HCT116 (cell line): ENCODE measurements at regions not wholly inside any gene's neighbourhood (a gene's known extent, or its start where the extent isn't known, plus 50 kb on each side); places are given as distances from the start of the nearest gene placed in this dataset.

Source experiments
- CTCF ChIP-seq, 3 experiments: fragments of 200-600 bp in 1 of 3; sonication (generic) in 1 of 3; IDR thresholded peaks in 2 of 3; conservative IDR thresholded peaks in 1 of 3; 2 replicates each; pipeline ENCODE4 v1.5.1; 2012 to 2017; ENCODE audit warnings: low read depth in 2 of 3, low read length in 2 of 3, antibody characterized with exemption in 1 of 3, borderline replicate concordance in 1 of 3, control low read depth in 1 of 3, mild to moderate bottlenecking in 1 of 3, mixed read lengths in 1 of 3, mixed run types in 1 of 3, moderate library complexity in 1 of 3; ENCODE audit not compliant: insufficient read depth in 1 of 3
- EZH2 ChIP-seq: fragments of 200-600 bp; sonication (generic); IDR thresholded peaks from 2 replicates; pipeline ENCODE4 v1.6.1; 2017; ENCODE audit warnings: antibody characterized with exemption, mixed run types
- TF ChIP-seq, protein P1 (sequence below): IDR thresholded peaks from 2 replicates; pipeline ENCODE4 v1.6.1; 2011; ENCODE audit warnings: mild to moderate bottlenecking, low read length, moderate library complexity; ENCODE audit not compliant: insufficient replicate concordance; ENCODE audit errors: extremely low read depth

- TF ChIP-seq CTCF (IDR thresholded peaks at IDR 0.05 in 2 of 3, conservative IDR thresholded peaks at IDR 0.05 in 1 of 3; ENCODE audit: borderline replicate concordance in 1 of 3, insufficient read depth in 1 of 3, low read depth in 2 of 3, low read length in 2 of 3) (no peak), EZH2 (no peak)
- TF ChIP-seq, protein P1, sequence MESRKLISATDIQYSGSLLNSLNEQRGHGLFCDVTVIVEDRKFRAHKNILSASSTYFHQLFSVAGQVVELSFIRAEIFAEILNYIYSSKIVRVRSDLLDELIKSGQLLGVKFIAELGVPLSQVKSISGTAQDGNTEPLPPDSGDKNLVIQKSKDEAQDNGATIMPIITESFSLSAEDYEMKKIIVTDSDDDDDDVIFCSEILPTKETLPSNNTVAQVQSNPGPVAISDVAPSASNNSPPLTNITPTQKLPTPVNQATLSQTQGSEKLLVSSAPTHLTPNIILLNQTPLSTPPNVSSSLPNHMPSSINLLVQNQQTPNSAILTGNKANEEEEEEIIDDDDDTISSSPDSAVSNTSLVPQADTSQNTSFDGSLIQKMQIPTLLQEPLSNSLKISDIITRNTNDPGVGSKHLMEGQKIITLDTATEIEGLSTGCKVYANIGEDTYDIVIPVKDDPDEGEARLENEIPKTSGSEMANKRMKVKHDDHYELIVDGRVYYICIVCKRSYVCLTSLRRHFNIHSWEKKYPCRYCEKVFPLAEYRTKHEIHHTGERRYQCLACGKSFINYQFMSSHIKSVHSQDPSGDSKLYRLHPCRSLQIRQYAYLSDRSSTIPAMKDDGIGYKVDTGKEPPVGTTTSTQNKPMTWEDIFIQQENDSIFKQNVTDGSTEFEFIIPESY: no peak
Measured at GRCh38 chr3:135454890-135455289, 510.6 kb upstream of the PPP2R3A start.
